Colonic mucosa (tissue), 4 donors: ENCODE measurements at regions not wholly inside any gene's neighbourhood (a gene's known extent, or its start where the extent isn't known, plus 50 kb on each side); places are given as distances from the start of the nearest gene placed in this dataset.

Source experiments
- DNase-seq: peaks from one replicate; pipeline ENCODE4 v3.0.0-alpha.2; 2020
- H3K27ac ChIP-seq: fragments of 200-600 bp; one replicate; pipeline ENCODE4 v1.8.0; 2021
- H3K27me3 ChIP-seq: fragments of 200-600 bp; one replicate; pipeline ENCODE4 v1.8.0; 2021
- H3K36me3 ChIP-seq: fragments of 200-600 bp; one replicate; pipeline ENCODE4 v1.8.0; 2021
- H3K4me1 ChIP-seq: fragments of 200-600 bp; one replicate; pipeline ENCODE4 v1.8.0; 2021; ENCODE audit warnings: mild to moderate bottlenecking
- H3K4me3 ChIP-seq: fragments of 200-600 bp; one replicate; pipeline ENCODE4 v1.8.0; 2021
- H3K9ac ChIP-seq, 2 donors: one replicate each; pipeline ENCODE4 v1.7.0; 2013; ENCODE audit warnings: control low read depth in 2 of 2, low read depth in 2 of 2, low read length in 2 of 2
- H3K9me3 ChIP-seq: fragments of 200-600 bp; one replicate; pipeline ENCODE4 v1.8.0; 2021
- intact Hi-C: fragments of 100-400 bp; cut with DNase I; formaldehyde crosslinking; loops from one replicate; pipeline ENCODE4 v1.14.1; 2022
- TF ChIP-seq, protein P1 (sequence below): fragments of 200-600 bp; IDR thresholded peaks from one replicate; pipeline ENCODE4 v1.8.0; 2022; ENCODE audit warnings: antibody characterized with exemption, mild to moderate bottlenecking
- donor health status: healthy.
- donor health status: DM: no; HTN: no; CAD: no.
- donor health status: DM: no; HTN: no; CAD: no.

DNA sequence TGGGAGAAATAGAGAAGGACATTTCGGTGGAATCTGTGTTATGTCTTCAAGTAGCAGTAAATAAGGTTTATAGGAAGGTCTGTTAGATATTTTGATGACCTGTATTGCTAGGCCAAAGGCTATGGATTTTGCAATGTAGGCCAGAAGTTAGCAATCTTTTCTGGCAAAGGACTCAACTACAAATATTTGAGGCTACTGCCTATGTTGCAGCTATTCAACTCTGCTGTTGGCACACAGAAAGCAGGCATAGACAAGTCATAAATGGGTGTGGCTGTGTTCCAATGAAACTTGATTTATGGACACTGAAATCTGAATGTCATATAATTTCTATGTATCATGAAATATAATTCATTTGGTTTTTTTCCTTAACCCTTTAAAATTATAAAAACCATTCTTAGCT is 438.7 kb upstream of the C2CD4B start:
- H3K9me3 ChIP-seq: no peaks in the 10 kb centered on the region
- H3K4me1 ChIP-seq: peaks cover 6% of the 10 kb centered on the region
- no peaks in the 10 kb centered on the region for H3K36me3 ChIP-seq
- H3K27me3 ChIP-seq: no peaks in the 10 kb centered on the region
- H3K9ac ChIP-seq: peak overlapping the region in 1 of 2 donors; percentile 66
- peak; percentile 48 for DNase-seq
- TF ChIP-seq, protein P1, sequence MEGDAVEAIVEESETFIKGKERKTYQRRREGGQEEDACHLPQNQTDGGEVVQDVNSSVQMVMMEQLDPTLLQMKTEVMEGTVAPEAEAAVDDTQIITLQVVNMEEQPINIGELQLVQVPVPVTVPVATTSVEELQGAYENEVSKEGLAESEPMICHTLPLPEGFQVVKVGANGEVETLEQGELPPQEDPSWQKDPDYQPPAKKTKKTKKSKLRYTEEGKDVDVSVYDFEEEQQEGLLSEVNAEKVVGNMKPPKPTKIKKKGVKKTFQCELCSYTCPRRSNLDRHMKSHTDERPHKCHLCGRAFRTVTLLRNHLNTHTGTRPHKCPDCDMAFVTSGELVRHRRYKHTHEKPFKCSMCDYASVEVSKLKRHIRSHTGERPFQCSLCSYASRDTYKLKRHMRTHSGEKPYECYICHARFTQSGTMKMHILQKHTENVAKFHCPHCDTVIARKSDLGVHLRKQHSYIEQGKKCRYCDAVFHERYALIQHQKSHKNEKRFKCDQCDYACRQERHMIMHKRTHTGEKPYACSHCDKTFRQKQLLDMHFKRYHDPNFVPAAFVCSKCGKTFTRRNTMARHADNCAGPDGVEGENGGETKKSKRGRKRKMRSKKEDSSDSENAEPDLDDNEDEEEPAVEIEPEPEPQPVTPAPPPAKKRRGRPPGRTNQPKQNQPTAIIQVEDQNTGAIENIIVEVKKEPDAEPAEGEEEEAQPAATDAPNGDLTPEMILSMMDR: no peak
- no peak overlapping the region for H3K4me3 ChIP-seq
- H3K27ac ChIP-seq: peak overlapping the region; percentile 53
- intact Hi-C loops: no loop called here

DNA sequence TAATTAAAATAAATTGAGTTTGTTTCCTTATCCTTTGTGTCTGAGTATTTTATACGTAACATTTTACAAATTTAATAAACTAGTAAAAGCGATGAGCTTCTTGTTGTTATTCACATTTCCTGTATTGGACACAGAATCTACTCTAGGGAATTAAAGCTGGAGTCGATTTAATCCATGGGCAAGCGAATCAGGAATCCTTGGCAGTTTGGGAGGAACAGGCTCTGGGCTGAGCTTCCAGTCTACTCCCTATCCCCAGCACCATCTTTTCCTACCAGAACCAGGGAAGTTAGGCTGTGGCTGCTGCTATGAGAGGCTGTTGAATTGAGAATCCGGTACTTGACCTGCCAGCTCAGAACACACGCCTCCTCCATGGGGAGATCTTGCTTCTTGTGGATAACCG is 437.3 kb upstream of the TPM1 start:
- H3K27me3 ChIP-seq: no peaks in the 10 kb centered on the region
- TF ChIP-seq, protein P1: no peak
- DNase-seq: no peak
- H3K9me3 ChIP-seq: no peaks in the 10 kb centered on the region
- H3K27ac ChIP-seq: no peak overlapping the region
- no peak overlapping the region for H3K9ac ChIP-seq
- no peaks in the 10 kb centered on the region for H3K36me3 ChIP-seq
- H3K4me3 ChIP-seq: no peak overlapping the region
- intact Hi-C loops: no loop called here
- H3K4me1 ChIP-seq: peaks cover 6% of the 10 kb centered on the region

DNA sequence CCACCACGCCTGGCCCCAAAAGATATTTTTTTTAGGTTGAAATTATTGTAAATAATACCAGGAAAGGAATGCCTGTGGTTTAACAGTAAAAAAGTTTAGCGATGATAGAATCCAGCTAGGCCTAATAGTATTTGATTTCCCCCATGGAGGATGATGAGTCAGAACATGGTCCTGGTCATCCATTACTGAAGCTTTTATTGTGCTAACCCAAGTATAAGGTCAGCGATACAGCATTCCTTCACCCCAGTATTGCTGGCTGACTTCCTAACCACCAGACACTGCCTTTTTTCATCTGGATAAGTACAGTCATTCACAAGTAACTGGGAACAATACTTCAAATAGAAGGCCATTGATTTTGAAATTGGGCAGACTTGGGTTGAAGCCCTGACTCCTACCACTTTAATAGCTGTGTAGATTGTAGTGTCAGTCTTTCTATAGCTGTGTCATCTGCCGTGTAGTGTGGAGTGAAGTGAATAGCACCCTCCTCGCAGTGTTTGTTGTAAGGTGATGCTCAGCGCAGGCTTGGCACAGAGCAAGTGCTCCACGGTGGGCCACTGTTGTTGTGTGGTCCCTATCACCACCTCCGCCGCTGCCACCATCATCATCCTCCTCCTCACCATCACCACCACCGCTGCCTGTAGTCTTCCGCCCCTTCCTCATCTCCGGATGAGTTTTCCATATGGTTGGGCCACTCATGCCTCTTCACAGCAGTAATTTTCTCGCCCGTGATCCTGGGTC is 436.0 kb upstream of the TPM1 start:
- no peak for DNase-seq
- Histone ChIP-seq H3K4me3 (no peak overlapping the region), H3K27me3 (no peaks in the 10 kb centered on the region), H3K9ac (no peak overlapping the region), H3K27ac (no peak overlapping the region), H3K4me1 (peaks cover 6% of the 10 kb centered on the region), H3K36me3 (no peaks in the 10 kb centered on the region), H3K9me3 (no peaks in the 10 kb centered on the region)
- intact Hi-C loops: no loop called here
- TF ChIP-seq, protein P1: no peak

DNA sequence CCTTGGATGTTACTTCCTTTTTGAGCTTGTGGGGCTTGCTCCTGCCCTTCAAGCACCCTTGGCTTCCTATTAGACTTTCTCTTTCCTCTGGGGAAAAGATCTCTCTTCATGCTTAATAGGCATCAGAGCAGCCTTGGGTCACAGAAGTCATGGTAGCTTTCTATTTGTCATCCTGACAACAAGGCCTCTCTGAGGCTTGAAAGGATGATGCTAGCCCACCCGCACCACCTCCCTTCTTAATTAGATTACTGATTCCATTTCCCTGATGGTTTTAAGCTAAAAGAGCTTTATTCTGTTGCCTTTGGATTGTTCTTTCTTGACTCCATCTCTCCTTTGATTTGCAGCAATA is 435.5 kb upstream of the TPM1 start:
- intact Hi-C loops: no loop called here
- H3K4me3 ChIP-seq: no peak overlapping the region
- no peak overlapping the region for H3K9ac ChIP-seq
- H3K27ac ChIP-seq: no peak overlapping the region
- no peaks in the 10 kb centered on the region for H3K36me3 ChIP-seq
- no peaks in the 10 kb centered on the region for H3K27me3 ChIP-seq
- DNase-seq: no peak
- TF ChIP-seq, protein P1: no peak
- H3K4me1 ChIP-seq: peaks cover 6% of the 10 kb centered on the region
- H3K9me3 ChIP-seq: no peaks in the 10 kb centered on the region

DNA sequence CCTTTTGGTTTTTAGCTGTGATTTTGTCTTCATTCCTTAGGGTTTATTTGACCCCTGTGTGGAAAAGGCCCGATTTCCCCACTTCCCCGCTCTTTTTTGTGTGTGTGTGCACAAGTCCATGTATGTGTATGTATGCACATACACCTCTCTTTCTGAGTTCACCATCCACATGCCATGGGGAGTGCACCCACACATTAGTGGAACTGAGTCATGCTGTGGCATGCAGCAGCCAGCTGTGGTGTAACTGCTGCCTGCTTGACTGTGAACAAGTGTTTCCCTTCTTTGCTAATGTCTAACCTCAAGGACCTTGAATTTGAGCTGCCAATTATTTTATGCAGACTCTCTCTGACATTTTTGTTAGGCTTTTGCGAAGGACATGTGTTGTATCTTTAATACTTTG is 434.9 kb upstream of the TPM1 start:
- H3K4me3 ChIP-seq: no peak overlapping the region
- TF ChIP-seq, protein P1: no peak
- H3K27ac ChIP-seq: no peak overlapping the region
- H3K27me3 ChIP-seq: no peaks in the 10 kb centered on the region
- no peaks in the 10 kb centered on the region for H3K9me3 ChIP-seq
- DNase-seq: no peak
- peaks cover 6% of the 10 kb centered on the region for H3K4me1 ChIP-seq
- H3K36me3 ChIP-seq: no peaks in the 10 kb centered on the region
- intact Hi-C loops: no loop called here
- no peak overlapping the region for H3K9ac ChIP-seq
